ENCODE measurements at regions not wholly inside any gene's neighbourhood (a gene's known extent, or its start where the extent isn't known, plus 50 kb on each side); places are given as distances from the start of the nearest gene placed in this dataset.

GRCh38 chr6:15937602-15938001 lies 191.3 kb upstream of the MYLIP start:
- TF ChIP-seq, protein P1, sequence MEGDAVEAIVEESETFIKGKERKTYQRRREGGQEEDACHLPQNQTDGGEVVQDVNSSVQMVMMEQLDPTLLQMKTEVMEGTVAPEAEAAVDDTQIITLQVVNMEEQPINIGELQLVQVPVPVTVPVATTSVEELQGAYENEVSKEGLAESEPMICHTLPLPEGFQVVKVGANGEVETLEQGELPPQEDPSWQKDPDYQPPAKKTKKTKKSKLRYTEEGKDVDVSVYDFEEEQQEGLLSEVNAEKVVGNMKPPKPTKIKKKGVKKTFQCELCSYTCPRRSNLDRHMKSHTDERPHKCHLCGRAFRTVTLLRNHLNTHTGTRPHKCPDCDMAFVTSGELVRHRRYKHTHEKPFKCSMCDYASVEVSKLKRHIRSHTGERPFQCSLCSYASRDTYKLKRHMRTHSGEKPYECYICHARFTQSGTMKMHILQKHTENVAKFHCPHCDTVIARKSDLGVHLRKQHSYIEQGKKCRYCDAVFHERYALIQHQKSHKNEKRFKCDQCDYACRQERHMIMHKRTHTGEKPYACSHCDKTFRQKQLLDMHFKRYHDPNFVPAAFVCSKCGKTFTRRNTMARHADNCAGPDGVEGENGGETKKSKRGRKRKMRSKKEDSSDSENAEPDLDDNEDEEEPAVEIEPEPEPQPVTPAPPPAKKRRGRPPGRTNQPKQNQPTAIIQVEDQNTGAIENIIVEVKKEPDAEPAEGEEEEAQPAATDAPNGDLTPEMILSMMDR (IDR thresholded peaks at IDR 0.05): no peak
- TF ChIP-seq POLR2A (IDR thresholded peaks at IDR 0.05): no peak

Measured in uterus (tissue), 2 donors.